Sigmoid colon (tissue), 4 donors: ENCODE measurements at regions not wholly inside any gene's neighbourhood (a gene's known extent, or its start where the extent isn't known, plus 50 kb on each side); places are given as distances from the start of the nearest gene placed in this dataset.
"Not testable (repeated sequence)": the region's sequence is repeated elsewhere in the genome, so short reads cannot be mapped to it uniquely, and the experiment has no call there.

Experiments
- CTCF ChIP-seq, 4 experiments: fragments of 450-650 bp in 3 of 4; fragments of 200-600 bp in 1 of 4; IDR thresholded peaks; one replicate each; pipeline ENCODE4 v1.5.1; 2016 to 2019; ENCODE audit warnings: antibody characterized with exemption in 4 of 4, mild to moderate bottlenecking in 3 of 4, moderate library complexity in 2 of 4
- EP300 ChIP-seq, 4 donors: sonication (generic); formaldehyde crosslinking; IDR thresholded peaks; one replicate each; pipeline ENCODE4 v1.6.1; 2017; ENCODE audit warnings: antibody characterized with exemption in 4 of 4
- POLR2AphosphoS5 ChIP-seq, 4 donors: sonication (generic); formaldehyde crosslinking; IDR thresholded peaks; one replicate each; pipeline ENCODE4 v1.6.1; 2017; ENCODE audit warnings: antibody characterized with exemption in 4 of 4

DNA sequence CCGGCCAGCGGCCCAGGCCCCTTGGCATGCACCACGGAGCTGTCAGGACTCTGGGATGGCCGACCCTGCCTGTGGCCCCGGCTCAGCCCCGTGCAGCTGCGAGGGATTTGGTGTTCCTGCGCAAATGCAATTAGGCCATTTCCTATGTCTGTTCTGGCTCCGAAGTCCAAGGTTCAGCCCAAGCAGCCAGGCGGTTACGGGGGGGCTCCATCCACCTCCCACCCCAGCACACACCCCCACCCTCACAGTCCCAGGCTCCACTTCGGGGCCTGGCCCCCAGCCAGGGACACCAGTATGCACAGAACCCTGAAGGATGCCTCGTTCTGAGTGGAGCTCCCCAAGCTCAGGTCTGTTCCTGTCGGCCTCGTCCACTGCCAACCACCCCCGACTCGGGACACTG is 2965.7 kb downstream of the RPIA start:
- not testable (repeated sequence) for TF ChIP-seq POLR2AphosphoS5, CTCF, EP300 (IDR thresholded peaks at IDR 0.05)
